Left lung (tissue), 4 donors: ENCODE measurements at regions not wholly inside any gene's neighbourhood (a gene's known extent, or its start where the extent isn't known, plus 50 kb on each side); places are given as distances from the start of the nearest gene placed in this dataset.

Source experiments
- ATAC-seq: fragments of 200-7000 bp; cut with Tn5 transposase; one replicate; pipeline ENCODE4 v1.9.1; 2020; ENCODE audit warnings: moderate library complexity
- DNase-seq, 4 donors: peaks; one replicate each; pipeline ENCODE4 v3.0.0-alpha.2; 2013 to 2020
- H3K27ac ChIP-seq, 2 donors: fragments of 200-600 bp; sonication (generic) in 1 of 2; one replicate each; pipeline versions ENCODE4 v1.5.0 to v1.8.0; 2020 to 2021
- H3K27me3 ChIP-seq, 2 donors: fragments of 200-600 bp; sonication (generic) in 1 of 2; one replicate each; pipeline versions ENCODE4 v1.5.0 to v1.8.0; 2020 to 2021
- H3K36me3 ChIP-seq, 2 donors: fragments of 200-600 bp; sonication (generic) in 1 of 2; one replicate each; pipeline versions ENCODE4 v1.5.0 to v1.8.0; 2020 to 2021
- H3K4me1 ChIP-seq, 2 donors: fragments of 200-600 bp; one replicate each; pipeline ENCODE4 v1.8.0; 2021
- H3K4me3 ChIP-seq, 2 donors: fragments of 200-600 bp; sonication (generic) in 1 of 2; one replicate each; pipeline versions ENCODE4 v1.5.0 to v1.8.0; 2020 to 2021; ENCODE audit warnings: mild to moderate bottlenecking in 1 of 2
- H3K9me3 ChIP-seq, 2 donors: fragments of 200-600 bp; sonication (generic) in 1 of 2; one replicate each; pipeline versions ENCODE4 v1.5.0 to v1.8.0; 2020 to 2021
- intact Hi-C, 2 donors: fragments of 100-400 bp; cut with DNase I; formaldehyde crosslinking; loops; one replicate each; pipeline versions ENCODE4 v1.11.2 to v1.14.2; 2022
- TF ChIP-seq, protein P1 (sequence below), 2 donors: fragments of 200-600 bp; sonication (generic) in 1 of 2; IDR thresholded peaks; one replicate each; pipeline versions ENCODE4 v1.5.0 to v1.8.0; 2021; ENCODE audit warnings: antibody characterized with exemption in 2 of 2
- donor health status: DM: no; HTN: yes; CAD: no.
- donor health status: DM: no; HTN: no; CAD: no.

DNA sequence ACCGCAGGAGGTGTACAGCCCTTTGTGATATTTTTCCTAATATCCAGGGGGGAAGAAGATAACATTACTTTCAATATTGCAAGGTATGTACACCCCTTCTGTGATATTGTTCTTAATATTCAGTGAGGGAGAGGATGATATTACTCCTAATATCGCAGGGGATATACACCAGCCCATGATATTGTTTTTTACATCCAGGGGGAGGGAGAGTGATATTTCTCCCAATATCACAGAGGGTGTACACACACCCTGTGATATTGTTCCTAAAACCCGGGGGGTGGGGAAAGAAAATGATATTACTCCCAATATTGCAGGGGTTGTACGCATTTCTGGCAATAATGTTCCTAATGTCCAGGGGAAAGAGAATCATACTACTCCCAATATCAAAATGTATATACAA lies 58.0 kb upstream of the SLC25A48 start:
- Histone ChIP-seq H3K4me3 (no peak overlapping the region), H3K4me1 (no peaks in the 10 kb centered on the region), H3K9me3 (no peaks in the 10 kb centered on the region), H3K27ac (no peak overlapping the region), H3K36me3 (no peaks in the 10 kb centered on the region), H3K27me3 (peaks cover 0 to 53% of the 10 kb centered on the region in 2 donors)
- DNase-seq (no peak), ATAC-seq (no peak)
- TF ChIP-seq, protein P1, sequence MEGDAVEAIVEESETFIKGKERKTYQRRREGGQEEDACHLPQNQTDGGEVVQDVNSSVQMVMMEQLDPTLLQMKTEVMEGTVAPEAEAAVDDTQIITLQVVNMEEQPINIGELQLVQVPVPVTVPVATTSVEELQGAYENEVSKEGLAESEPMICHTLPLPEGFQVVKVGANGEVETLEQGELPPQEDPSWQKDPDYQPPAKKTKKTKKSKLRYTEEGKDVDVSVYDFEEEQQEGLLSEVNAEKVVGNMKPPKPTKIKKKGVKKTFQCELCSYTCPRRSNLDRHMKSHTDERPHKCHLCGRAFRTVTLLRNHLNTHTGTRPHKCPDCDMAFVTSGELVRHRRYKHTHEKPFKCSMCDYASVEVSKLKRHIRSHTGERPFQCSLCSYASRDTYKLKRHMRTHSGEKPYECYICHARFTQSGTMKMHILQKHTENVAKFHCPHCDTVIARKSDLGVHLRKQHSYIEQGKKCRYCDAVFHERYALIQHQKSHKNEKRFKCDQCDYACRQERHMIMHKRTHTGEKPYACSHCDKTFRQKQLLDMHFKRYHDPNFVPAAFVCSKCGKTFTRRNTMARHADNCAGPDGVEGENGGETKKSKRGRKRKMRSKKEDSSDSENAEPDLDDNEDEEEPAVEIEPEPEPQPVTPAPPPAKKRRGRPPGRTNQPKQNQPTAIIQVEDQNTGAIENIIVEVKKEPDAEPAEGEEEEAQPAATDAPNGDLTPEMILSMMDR (IDR thresholded peaks at IDR 0.05) = no peak
- intact Hi-C loops = no loop called here

DNA sequence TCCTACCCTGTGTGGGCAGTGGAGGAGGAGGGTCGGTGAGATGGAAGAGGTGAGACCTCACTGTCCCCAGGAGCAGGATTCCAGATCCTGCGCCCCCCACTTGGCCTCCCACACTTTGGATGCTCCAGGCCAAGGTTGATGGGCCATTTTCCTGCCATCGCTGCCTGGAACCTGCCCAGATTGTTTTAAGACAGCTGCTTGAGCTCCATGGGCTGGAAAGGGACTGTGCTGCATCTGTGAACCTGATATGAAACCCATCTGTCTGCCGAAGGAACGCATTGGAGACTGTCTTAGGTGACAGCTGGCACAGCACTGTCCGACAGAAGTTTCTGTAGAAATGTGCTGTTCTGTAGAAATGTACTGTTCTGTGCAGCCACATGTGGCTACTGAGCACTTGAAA lies 72.7 kb upstream of the SLC25A48 start:
- intact Hi-C loops = no loop called here
- ATAC-seq = no peak
- Histone ChIP-seq H3K27ac (no peak overlapping the region), H3K9me3 (no peaks in the 10 kb centered on the region), H3K4me3 (no peak overlapping the region), H3K36me3 (no peaks in the 10 kb centered on the region), H3K4me1 (no peaks in the 10 kb centered on the region), H3K27me3 (peaks cover 0 to 21% of the 10 kb centered on the region in 2 donors)
- DNase-seq = no peak
- TF ChIP-seq, protein P1 (IDR thresholded peaks at IDR 0.05) = no peak

DNA sequence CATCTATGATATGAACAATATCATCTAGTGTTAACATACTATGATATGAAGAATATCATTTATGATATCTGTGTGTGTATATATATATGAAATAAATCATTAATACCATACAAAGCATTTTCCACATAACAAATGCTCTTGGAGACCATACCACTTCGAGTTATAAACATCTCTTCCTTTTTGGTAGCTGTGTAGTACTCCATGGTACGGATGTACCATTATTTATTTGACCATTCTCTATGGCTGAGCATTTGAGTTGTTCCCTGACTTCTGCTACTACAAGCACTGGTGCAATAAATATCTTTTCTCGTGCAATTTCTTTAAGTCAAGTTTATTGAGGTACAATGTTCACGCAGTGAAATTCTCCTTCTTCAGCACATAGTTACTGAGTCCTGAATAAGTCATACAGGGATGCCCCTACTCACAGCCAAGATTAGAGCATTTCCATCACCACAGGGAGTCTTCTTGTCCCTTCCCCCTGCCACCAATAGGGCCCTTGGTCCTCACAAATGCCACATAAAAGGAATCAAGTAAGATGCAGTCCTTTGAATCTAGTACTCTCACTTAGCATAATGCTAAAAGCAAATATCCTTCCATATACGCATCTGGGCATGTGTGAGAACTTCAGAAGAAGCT lies 75.2 kb upstream of the SLC25A48 start:
- H3K27ac ChIP-seq = no peak overlapping the region
- no peaks in the 10 kb centered on the region for H3K9me3 ChIP-seq
- TF ChIP-seq, protein P1 (IDR thresholded peaks at IDR 0.05) = no peak
- H3K4me1 ChIP-seq = no peaks in the 10 kb centered on the region
- H3K4me3 ChIP-seq = no peak overlapping the region
- H3K27me3 ChIP-seq = peaks cover 0 to 9% of the 10 kb centered on the region in 2 donors
- intact Hi-C loops = no loop called here
- ATAC-seq = no peak
- no peak for DNase-seq
- H3K36me3 ChIP-seq = no peaks in the 10 kb centered on the region

DNA sequence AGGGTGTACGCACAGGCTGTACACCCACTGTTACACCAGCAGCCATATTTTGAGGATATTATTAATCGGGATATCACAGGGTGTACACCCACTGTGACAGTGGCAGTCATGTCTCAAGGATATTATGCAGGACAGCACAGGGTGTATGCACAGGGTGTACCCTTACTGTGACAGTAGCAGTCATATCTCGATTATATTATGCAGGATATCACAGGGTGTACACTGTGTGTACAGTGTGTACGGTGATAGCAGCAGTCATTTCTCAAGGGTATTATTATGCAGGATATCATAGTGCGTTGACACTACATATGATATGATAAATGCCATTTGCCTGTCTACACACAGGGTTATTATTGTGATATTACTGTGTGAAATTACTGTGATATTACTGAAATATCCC lies 80.5 kb upstream of the SLC25A48 start:
- intact Hi-C loops = no loop called here
- H3K9me3 ChIP-seq = no peaks in the 10 kb centered on the region
- TF ChIP-seq, protein P1 (IDR thresholded peaks at IDR 0.05) = no peak
- no peak overlapping the region for H3K27ac ChIP-seq
- DNase-seq = no peak
- no peak overlapping the region for H3K4me3 ChIP-seq
- no peak for ATAC-seq
- H3K27me3 ChIP-seq = no peaks in the 10 kb centered on the region
- H3K36me3 ChIP-seq = no peaks in the 10 kb centered on the region
- no peaks in the 10 kb centered on the region for H3K4me1 ChIP-seq

DNA sequence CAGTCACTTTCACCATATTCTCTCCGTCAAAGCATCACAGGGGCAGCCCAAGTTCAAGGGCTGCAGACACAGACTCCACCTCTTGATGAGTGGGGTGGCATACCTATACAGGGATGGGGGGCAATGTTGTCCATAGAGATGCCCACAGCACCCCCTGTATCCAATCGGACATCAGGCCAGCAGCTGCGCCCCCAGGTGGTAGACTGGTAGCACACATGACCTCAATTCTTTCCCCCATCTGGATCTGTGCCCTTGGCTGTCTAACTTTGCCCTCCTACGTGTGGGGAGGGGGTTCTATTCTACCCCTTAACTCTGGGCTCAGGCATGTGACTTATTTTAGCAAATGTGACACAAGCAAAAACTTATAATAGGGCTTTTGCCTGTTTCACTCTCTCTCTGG lies 84.0 kb upstream of the SLC25A48 start:
- TF ChIP-seq, protein P1 (IDR thresholded peaks at IDR 0.05) = no peak
- no peaks in the 10 kb centered on the region for H3K27me3 ChIP-seq
- no peak overlapping the region for H3K27ac ChIP-seq
- no peaks in the 10 kb centered on the region for H3K4me1 ChIP-seq
- intact Hi-C loops = no loop called here
- DNase-seq (no peak), ATAC-seq (no peak)
- no peaks in the 10 kb centered on the region for H3K36me3 ChIP-seq
- peaks cover 0 to 1% of the 10 kb centered on the region in 2 donors for H3K9me3 ChIP-seq
- no peak overlapping the region for H3K4me3 ChIP-seq
